Heart left ventricle (tissue), 13 donors: ENCODE measurements at regions not wholly inside any gene's neighbourhood (a gene's known extent, or its start where the extent isn't known, plus 50 kb on each side); places are given as distances from the start of the nearest gene placed in this dataset.

Experiments
- POLR2A ChIP-seq, 2 donors: fragments of 450-650 bp; IDR thresholded peaks; one replicate each; pipeline ENCODE4 v1.6.1; 2017; ENCODE audit warnings: antibody characterized with exemption in 2 of 2, mild to moderate bottlenecking in 2 of 2, moderate library complexity in 2 of 2
- TF ChIP-seq, protein P1 (sequence below), 12 donors: fragments of 200-600 bp; sonication (generic) in 4 of 12; IDR thresholded peaks; one replicate each; pipeline versions ENCODE4 v1.5.0 to v1.8.0; 2018 to 2022; ENCODE audit warnings: antibody characterized with exemption in 12 of 12, mild to moderate bottlenecking in 5 of 12
- donor health status: ischemic (EF 13 %, LVEDD 7.1; RV severe dilation, severe dysfunction).
- donor health status: DM: no; HTN: yes; CAD: no.
- donor health status: DM: no; HTN: no; CAD: no.
- donor health status: ischemic (EF 25% LVEDD 6.9; RV normal size, moderate dysfunction).
- donor health status: ischemic (EF 25% LVEDD 5.7; RV mildly dilated, moderate dysfunction).
- donor health status: ischemic (EF 35%, LVEDD 5.7; RV mildly dilated, moderate dysfunction).
- donor health status: nonischemic (EF 11% LVEDD 7.7; RV severe dilation, severe dysfunction).
- donor health status: DM: yes; HTN: yes; CAD: no.
- donor health status: PGD.
- donor health status: ischemic (EF 29% LVEDD 5.4; RV normal size, mild dysfunction).
- donor health status: nonischemic (EF 23%, LVEDD 6.1; RV moderate dilation, normal function).

- TF ChIP-seq, protein P1, sequence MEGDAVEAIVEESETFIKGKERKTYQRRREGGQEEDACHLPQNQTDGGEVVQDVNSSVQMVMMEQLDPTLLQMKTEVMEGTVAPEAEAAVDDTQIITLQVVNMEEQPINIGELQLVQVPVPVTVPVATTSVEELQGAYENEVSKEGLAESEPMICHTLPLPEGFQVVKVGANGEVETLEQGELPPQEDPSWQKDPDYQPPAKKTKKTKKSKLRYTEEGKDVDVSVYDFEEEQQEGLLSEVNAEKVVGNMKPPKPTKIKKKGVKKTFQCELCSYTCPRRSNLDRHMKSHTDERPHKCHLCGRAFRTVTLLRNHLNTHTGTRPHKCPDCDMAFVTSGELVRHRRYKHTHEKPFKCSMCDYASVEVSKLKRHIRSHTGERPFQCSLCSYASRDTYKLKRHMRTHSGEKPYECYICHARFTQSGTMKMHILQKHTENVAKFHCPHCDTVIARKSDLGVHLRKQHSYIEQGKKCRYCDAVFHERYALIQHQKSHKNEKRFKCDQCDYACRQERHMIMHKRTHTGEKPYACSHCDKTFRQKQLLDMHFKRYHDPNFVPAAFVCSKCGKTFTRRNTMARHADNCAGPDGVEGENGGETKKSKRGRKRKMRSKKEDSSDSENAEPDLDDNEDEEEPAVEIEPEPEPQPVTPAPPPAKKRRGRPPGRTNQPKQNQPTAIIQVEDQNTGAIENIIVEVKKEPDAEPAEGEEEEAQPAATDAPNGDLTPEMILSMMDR (IDR thresholded peaks at IDR 0.05) = no peak
- TF ChIP-seq POLR2A (IDR thresholded peaks at IDR 0.05) = no peak
These were observed 691.3 kb upstream of the PTBP2 start for GRCh38 chr1:96030312-96030711.
